ENCODE measurements at regions not wholly inside any gene's neighbourhood (a gene's known extent, or its start where the extent isn't known, plus 50 kb on each side); places are given as distances from the start of the nearest gene placed in this dataset.

DNA sequence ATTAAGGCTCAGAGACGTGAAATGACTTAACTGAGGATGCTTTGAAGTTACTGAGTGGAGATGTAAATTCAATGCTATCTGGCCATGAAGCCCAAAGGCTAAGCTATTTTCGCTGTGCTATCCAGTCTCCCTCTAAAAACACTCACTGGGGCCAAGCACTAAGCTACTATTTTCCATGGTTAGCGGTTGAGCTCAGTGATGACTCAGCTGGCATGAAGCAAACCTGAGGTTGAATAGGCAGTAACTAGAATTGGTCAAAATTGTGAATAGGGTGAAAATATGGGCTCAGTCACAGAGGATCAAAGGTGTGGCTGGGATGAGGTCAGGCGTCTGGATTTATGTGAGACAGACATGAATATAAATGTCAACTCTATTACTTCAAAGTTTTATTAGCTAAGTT is 564.2 kb upstream of the KIRREL3 start:
- DNase-seq (ENCODE audit: low read depth in 4 of 4, low spot score in 1 of 4) = no peak

DNA sequence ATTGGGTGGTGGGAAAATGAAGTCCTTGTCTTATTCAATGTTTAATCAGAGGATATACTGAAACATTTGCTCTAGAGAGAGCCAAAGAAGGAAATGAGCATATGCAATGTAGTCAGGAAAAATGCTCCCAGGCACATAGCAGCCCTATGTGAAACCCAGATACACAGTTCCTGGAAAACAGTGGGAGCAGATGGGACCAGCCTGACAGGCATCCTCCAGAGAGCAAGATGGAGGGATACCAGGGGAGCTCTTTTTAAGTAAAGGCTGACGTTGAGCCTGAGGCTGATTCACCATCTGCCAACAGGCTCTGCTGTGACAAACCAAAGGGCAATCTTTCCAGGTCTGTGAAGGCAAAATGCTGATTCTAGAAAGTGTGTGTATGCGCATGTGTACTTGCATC is 559.4 kb upstream of the KIRREL3 start:
- no peak for DNase-seq (ENCODE audit: low read depth in 4 of 4, low spot score in 1 of 4)

DNA sequence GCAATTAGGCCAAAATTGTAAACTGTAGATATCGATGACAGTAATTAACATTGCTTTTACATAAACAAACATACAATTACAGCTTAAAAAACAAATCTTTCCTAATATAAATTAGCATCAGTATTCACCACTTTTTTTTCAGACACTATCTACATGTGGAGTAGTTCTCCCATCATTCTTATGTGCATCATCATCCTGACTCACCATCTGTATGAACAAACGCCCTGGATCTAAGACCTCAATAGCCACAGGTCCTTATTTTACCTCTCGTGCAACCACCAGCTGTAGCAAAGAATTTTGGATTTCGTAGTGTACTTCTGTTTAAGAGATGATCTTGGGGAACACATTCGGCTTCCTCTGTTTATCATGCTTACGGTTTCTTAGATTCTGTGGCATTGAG is 551.9 kb upstream of the KIRREL3 start:
- DNase-seq (ENCODE audit: low read depth in 4 of 4, low spot score in 1 of 4) = no peak

DNA sequence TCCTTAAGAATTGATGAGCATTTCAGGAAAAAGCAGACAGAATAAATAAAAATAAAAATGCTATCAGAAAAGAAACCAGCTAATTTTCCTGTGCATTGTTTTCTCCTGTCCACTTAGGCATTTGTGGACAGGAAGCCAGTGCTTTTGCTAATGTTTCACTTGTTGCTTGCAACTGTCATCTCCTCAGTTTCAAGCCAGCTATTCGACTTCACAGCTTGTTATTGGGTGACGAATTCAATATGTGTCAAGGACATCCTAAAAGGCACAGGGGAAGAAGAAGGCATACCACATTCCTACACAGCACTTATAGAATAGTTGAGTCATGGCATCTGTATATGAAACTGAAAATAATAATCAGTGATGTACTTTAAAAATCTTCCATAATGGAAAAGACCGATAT is 530.6 kb upstream of the KIRREL3 start:
- DNase-seq (ENCODE audit: low read depth in 4 of 4, low spot score in 1 of 4) = no peak

DNA sequence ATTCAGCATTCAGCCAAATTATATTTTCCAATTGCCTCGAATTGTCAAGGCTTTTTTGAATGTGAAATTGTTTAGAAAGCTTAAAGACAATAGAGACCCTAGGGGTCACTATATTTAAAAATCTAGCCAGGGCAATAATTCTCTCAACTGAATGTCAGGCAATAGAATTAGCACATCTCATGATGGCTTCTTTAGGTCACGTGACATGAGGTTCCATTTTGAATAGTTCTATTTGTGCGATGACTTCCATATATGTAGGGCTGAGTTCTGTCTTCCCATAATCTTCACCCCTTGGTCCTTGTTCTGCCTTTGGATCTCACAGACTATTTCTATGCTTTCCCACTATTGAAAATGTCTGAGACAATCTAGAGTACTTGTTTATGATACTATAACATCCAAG is 527.7 kb upstream of the KIRREL3 start:
- DNase-seq (ENCODE audit: low read depth in 4 of 4, low spot score in 1 of 4) = no peak

DNA sequence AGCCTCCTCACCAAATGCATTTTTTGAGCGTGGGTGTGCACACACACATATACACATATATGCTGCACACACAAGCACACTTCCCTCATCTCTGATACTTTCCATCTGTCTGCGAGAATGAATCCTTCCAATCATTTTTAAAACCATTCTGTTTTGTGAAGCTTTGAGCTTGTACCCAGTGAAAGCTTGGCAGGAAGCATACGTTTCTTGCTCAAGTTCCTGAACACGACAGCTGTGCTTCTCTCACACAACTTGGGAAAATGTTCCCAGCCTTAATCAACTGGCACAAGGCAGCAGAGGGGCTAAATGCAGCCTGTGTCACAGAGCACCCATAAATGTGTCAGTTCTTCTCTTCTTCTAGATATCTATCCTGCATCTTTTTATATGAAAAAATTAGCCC is 524.0 kb upstream of the KIRREL3 start:
- no peak for DNase-seq (ENCODE audit: low read depth in 4 of 4, low spot score in 1 of 4)

DNA sequence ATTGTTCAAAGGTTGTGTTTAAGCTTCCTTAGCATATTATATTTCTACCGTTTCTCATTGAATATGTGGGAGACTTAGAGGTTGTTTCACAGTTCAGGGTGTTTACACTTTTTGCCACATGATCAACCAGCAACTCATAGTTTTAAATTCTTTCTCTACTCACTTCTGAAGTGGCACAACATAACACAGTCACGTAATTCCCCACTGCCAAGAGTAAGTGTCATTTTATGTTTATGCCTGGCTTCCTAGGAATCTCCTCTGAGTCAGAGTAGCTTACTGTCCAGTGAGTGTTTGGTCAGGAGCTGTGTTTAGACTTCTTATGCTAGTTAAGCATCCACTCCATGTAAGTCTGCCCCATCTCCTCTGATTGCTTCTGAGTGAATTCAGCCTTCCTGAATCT is 520.8 kb upstream of the KIRREL3 start:
- no peak for DNase-seq (ENCODE audit: low read depth in 4 of 4, low spot score in 1 of 4)

DNA sequence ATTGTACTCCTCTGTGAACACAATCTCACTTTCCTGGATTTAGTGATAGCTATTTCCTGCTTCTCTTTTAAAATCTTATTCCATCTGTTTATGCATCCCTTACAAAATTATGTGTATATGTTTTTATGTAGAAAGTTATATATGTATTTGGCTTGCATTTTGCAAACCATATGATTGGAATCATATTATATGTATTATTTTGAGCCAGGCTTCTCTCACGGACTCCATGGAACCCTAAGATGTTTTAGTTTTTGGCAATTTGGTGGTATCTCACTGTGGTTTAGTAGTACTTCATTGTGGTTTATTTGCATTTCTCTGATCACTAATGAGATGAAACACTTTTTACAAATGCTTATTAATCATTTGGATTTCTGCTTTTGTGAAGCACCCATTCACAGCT is 507.3 kb upstream of the KIRREL3 start:
- DNase-seq (ENCODE audit: low read depth in 4 of 4, low spot score in 1 of 4) = no peak

DNA sequence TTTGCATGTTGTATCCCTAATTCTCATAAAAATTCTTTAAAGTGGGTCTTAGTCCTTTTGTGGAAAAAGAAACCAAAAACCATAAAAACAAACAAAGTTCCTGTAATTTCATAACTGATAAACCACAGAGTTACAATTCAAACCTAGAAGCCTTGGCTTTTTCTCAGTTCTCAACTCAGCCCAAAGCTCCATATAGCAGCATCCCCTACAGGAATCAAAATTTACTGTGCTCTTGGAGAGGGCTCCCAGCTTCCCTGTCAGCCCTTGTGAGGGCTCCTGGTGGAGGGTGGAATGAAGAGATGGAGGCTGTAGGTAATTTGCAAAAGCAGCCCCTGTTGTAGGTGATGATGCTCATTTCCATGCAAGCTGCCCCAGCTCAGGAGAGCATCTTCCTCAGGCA is 506.1 kb upstream of the KIRREL3 start:
- no peak for DNase-seq (ENCODE audit: low read depth in 4 of 4, low spot score in 1 of 4)

DNA sequence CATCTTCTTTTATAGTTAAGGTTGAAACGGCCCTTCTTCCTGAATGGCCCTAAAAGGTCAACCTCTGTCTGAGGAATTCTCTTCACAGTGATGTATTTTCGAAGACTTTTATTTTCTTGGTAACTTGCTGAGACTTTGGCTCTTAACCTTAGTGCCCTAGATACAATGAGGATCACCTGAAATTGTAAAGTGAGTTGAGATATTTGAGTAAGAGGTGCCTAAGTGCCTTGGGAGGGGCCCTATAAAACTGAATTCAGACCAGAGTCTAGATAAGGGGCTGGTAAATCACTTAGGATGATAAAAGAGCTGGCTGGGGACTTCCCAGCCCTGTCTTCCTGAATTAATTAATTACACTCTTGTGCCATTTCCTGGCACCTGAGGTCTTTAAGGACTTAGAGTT is 505.6 kb upstream of the KIRREL3 start:
- DNase-seq (ENCODE audit: low read depth in 4 of 4, low spot score in 1 of 4) = no peak

DNA sequence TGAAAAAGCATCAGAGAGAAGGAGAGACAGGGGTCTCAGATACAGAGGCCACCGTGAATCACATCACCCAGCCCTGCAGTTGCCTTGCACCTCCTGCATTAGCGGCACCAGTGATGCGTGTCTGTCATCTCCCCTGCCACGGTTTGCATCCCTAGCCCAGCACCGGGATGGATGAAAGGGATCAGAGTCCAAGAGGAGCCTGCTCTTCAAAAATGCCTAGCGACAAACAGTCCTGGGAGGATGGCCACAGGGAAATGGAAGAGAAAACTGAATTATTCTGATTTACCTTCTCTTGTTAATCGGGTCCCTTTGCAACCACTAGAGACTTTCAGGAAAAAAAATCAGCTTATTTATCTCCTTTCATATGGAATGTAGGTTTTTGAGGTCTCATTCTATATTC is 495.6 kb upstream of the KIRREL3 start:
- no peak for DNase-seq (ENCODE audit: low read depth in 4 of 4, low spot score in 1 of 4)

DNA sequence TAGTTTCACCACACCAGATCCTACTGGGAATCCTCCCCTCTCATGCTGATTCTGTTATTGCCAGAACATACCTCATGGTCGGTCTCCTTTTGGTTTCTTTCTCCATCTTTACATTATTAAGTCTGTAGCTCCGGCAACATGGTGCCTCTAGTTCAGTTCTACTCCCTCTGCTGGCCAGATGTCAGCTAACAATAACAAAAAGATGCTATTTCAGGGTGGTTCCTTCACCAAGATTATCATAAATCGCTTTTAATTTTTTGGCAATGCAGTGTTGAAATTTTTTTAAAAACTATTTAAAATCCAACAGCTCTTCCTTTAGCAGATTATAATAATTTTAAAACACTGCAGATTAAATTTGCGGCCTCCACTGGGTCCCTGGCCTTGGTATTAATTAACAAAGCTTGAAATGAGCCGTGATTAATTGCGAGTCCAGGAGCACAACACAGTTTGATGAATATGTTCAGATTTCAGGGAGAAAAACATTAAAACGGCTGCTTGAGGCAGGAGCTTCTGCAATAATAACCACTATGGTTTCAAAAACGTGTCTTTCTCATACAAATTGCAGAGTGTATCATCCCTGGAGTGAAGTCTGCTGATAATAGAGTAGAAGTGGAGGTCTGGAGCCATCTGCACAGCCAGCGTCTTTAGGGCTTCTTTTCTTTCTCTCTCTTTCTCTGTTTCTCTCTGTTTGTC is 492.9 kb upstream of the KIRREL3 start:
- DNase-seq (ENCODE audit: low read depth in 4 of 4, low spot score in 1 of 4) = no peak

DNA sequence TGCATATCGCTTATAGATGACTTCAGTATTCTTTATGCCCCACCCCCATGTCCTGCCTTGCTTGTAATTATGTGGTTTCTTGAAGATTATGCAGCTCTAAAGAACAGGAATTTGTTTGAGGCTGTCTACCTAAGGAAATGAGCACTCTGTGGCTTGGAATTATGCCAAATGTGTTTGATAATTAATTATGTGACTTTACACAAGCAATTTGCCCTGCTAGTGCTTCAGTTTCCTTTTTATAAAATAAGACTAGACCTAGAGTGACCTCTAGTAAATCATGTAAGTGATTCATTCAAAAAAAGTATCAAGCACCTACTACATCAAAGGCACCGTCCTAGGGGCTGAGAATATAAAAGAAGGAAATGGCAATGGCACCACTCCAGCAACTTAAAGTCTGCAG is 491.5 kb upstream of the KIRREL3 start:
- no peak for DNase-seq (ENCODE audit: low read depth in 4 of 4, low spot score in 1 of 4)

DNA sequence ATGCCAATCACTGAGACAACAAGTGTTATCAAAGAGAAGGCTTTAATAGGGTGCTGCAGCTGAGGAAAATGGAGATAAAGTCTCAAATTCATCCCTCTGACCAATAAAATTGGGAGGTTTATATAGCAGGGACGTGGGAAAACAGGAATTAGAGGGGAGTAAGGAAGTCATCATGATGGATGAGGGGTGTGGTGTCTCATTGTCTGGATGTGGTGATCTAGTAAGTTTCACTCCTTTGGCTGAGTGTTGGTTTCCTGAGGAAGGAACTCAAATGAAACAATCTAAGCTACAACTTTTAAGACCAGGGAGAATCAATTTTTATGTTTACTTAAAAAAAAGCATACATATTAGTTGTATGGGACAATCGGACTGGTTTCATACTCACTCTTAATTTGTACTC is 491.0 kb upstream of the KIRREL3 start:
- no peak for DNase-seq (ENCODE audit: low read depth in 4 of 4, low spot score in 1 of 4)

DNA sequence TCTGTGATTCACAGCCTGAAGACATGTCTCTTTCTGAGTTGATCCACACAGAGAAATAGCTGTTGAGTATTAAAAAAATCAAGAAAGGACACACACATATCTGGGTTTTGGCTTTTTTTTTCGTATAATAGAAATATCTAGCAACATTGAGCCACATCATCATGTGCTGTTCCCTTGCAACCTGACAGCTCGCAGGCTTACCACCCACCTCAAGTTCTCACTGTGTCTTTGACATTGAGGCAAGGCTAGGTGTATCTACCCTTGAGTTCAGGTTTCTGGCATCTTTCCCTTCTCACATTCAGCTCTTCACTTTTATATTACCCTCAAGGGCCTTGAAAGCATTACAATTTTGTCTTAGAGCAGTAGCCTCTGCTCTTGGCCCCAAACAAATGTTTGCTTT is 490.3 kb upstream of the KIRREL3 start:
- DNase-seq (ENCODE audit: low read depth in 4 of 4, low spot score in 1 of 4) = no peak

DNA sequence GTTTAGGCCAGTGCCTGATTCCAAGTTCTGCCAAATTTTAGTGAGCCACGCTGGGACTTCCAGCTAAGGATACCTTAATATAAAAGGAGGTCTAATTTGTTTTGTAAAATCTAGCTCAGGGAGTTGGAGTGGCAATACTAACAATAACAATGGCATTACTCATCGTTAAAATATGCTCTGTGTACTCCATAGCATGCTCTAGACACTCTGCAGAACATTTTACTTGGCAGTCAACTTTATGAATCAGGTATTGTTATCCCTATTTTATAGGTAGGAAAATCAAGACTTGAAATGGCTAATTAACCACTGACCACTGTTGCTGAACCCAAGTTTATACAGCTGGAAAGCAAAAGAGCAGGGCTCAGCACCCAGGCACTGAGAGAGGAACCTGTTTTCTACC is 485.0 kb upstream of the KIRREL3 start:
- no peak for DNase-seq (ENCODE audit: low read depth in 4 of 4, low spot score in 1 of 4)

DNA sequence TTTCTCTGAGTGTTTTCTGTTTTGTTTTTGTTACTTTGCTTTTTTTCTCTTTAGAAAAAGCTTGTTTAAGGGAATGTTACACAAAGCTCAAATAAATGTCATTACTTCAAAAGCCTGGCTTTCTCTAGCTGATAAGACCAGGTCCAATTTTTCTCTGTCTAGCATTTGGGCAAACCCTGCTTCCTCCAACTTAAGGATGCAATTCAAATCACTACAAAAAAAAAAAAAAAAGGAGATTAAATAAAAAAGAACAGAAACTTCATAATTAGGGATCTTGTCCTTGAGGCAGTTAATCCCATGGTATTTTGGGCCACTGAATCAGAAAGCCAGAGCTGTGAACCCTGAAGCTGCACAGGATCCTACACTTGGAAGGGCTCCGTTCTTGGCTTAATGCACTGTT is 480.8 kb upstream of the KIRREL3 start:
- DNase-seq (ENCODE audit: low read depth in 4 of 4, low spot score in 1 of 4) = no peak

DNA sequence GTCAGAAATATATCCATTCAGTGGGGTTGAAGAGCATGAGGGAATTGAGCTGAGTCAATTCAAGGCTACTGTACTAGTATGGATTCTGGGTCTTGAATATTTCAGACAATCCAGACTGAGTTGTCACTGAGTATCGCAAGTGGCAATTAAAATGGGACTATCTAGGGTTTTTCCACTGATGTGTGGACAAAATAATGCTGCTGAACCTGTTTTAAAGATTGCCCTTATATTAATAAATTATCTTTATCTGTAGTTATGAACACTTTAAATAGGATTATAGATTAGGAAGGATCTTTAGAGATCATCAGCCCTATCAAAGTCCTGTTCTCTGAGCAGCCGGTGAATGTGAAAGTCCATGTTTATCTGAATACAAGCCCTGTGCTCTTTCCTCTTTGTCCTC is 478.3 kb upstream of the KIRREL3 start:
- DNase-seq (ENCODE audit: low read depth in 4 of 4, low spot score in 1 of 4) = no peak

DNA sequence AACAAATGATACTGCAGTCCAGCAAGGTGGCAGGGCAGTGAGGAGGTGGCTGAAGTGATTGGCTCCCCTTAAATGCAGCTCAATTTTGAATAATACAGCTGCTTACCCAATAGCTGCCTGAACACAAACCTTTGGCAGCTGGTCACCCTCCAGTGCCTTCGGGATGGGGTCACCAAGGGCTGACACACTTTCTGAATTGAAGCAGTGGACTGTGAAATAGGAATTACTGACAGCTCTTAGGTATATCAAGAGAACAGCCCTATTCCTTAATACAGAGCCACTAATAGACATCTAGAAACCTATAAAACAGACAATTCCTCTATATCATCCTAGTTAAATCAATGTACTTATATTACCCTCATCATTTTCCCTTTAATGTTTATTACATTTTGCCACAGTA is 474.2 kb upstream of the KIRREL3 start:
- no peak for DNase-seq (ENCODE audit: low read depth in 4 of 4, low spot score in 1 of 4)

DNA sequence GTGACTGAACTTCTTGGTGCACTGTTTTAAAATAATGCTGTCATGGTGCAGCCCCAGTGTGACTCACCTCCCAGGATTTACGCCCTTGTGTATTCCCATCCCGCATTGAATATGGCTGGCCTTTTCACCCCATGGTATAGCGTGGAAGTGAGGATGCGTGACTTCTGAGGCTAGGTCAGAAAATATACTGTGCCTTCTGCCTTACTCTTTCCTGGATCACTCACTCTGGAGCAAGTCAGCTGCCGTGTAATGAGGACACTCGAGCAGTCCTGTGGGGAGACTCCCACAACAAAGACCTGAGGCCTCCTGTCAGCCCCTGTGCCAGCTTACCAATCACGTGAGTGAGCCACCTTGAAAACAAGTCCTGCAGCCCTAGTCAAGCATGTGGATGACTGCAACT is 471.9 kb upstream of the KIRREL3 start:
- no peak for DNase-seq (ENCODE audit: low read depth in 4 of 4, low spot score in 1 of 4)

DNA sequence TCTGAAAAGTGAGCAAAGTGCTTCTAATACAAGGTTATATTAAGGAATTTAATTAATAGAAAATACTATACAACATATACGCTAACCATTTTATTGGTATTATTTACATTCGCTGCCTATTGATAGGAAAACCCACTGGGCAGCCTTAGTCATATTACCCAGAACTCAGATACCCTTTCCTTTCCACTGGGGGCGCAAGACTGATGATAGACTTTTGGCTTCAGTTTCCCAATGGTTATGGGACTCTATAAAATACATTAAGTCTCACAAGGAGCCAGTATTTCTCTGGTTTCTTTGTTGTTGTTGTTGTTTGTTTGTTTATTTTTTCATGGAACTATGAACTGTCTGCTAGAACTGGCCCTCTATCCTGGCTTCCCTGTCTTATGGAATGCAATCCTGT is 471.1 kb upstream of the KIRREL3 start:
- DNase-seq (ENCODE audit: low read depth in 4 of 4, low spot score in 1 of 4) = no peak

DNA sequence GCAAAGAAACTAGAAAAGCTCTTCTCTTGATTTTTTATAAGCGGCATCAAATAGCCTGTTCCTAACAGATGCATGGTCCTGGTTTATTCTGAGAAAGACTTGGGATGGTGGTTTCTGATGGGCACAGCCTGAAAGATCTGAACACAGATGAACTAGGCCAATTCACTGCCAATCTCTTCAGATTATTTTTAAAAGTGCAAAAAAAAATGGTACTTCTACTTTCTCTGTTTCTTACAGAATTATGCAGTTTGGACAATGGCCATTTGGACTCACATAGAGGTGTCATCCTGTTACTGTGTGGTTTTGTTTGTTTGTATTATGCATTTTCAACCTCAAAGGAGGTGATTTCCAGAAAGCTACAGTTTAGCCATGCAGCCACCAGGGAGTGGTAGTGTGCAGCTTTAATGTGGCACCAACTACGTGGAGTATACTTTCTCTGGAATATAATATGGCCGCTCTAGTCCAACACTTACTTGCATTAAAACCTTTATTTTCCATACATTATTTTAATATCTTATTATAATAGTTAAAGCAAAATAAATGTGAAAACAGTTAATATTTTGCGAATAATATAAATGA is 469.8 kb upstream of the KIRREL3 start:
- no peak for DNase-seq (ENCODE audit: low read depth in 4 of 4, low spot score in 1 of 4)

DNA sequence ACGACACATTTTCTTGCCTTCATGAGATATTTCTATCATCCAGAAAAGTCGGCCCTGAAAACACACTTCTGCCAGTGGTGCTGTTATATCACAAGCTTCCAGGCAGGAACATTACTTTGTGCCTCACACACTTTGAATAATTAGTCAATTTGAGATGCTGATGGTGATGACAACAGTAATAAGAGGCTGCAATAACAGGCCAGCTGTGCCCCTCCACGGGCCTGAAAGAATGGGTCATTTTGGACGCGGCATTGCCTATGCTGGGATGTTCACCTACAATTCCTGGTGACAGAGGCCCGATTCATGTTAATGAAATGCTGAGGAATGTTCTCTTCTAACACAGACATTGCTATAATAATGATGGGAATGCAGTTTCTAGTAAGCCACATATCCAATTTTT is 463.8 kb upstream of the KIRREL3 start:
- DNase-seq (ENCODE audit: low read depth in 4 of 4, low spot score in 1 of 4) = no peak

DNA sequence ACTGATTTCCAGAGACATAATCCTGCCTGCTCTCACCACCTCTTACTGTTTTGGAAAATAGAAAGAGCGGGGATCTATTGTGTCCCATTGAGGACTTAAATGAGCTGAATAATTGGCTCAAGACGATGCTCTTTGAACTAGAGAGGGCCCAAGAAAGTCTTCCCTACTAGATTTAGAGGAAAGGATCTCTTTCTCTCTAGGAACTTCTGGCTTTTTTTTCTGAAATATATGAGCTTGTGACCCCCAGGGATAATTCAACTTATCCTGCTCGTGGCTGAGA is 461.4 kb upstream of the KIRREL3 start:
- DNase-seq (ENCODE audit: low read depth in 4 of 4, low spot score in 1 of 4) = no peak

Measured in stimulated activated CD4-positive, alpha-beta T cell treated with anti-CD3 and anti-CD28 coated beads, Interleukin-1b, Interleukin-23, amount 100 ng/mL, for 24 hours (primary cell).